BE2C (cell line): ENCODE measurements at regions not wholly inside any gene's neighbourhood (a gene's known extent, or its start where the extent isn't known, plus 50 kb on each side); places are given as distances from the start of the nearest gene placed in this dataset.

Experiments
- DNase-seq: peaks from one replicate; pipeline ENCODE4 v3.0.0-alpha.2; 2020
- H3K27me3 ChIP-seq: fragments of 250-450 bp; sonication (Bioruptor Pico); 2 replicates; pipeline ENCODE4 v1.5.1; 2020; ENCODE audit warnings: mild to moderate bottlenecking
- H3K36me3 ChIP-seq: fragments of 250-450 bp; sonication (Bioruptor Pico); 2 replicates; pipeline ENCODE4 v1.5.1; 2020; ENCODE audit warnings: mild to moderate bottlenecking
- H3K4me1 ChIP-seq: fragments of 250-450 bp; sonication (Bioruptor Pico); 2 replicates; pipeline ENCODE4 v1.5.1; 2020
- H3K4me3 ChIP-seq: 2 replicates; pipeline ENCODE4 v1.5.1; 2011; ENCODE audit warnings: low read depth, low read length
- H3K9me3 ChIP-seq: fragments of 250-450 bp; sonication (Bioruptor Pico); 2 replicates; pipeline ENCODE4 v1.5.1; 2020
- CTCF ChIP-seq: IDR thresholded peaks from 2 replicates; pipeline ENCODE4 v1.5.1; 2012; ENCODE audit warnings: mild to moderate bottlenecking, low read depth, low read length

GRCh38 chr5:118565335-118565971 lies 422.9 kb downstream of the DTWD2 start:
- H3K27me3 ChIP-seq, result no peaks in the 10 kb centered on the region
- no peak for TF ChIP-seq CTCF
- no peak for DNase-seq
- no peaks in the 10 kb centered on the region for H3K36me3 ChIP-seq
- H3K4me3 ChIP-seq, result no peak overlapping the region
- H3K4me1 ChIP-seq, result no peaks in the 10 kb centered on the region
- H3K9me3 ChIP-seq, result no peaks in the 10 kb centered on the region

- Histone ChIP-seq H3K9me3 (no peaks in the 10 kb centered on the region), H3K36me3 (no peaks in the 10 kb centered on the region), H3K4me1 (no peaks in the 10 kb centered on the region), H3K4me3 (no peak overlapping the region), H3K27me3 (no peaks in the 10 kb centered on the region)
- no peak for TF ChIP-seq CTCF
- DNase-seq, result no peak
These were observed 426.4 kb downstream of the DTWD2 start for GRCh38 chr5:118561971-118562370.

- no peaks in the 10 kb centered on the region for H3K4me1 ChIP-seq
- no peak for TF ChIP-seq CTCF
- DNase-seq, result no peak
- H3K36me3 ChIP-seq, result no peaks in the 10 kb centered on the region
- no peaks in the 10 kb centered on the region for H3K9me3 ChIP-seq
- no peaks in the 10 kb centered on the region for H3K27me3 ChIP-seq
- no peak overlapping the region for H3K4me3 ChIP-seq
These were observed 427.1 kb downstream of the DTWD2 start for GRCh38 chr5:118561235-118561634.

- TF ChIP-seq CTCF, result no peak
- DNase-seq, result no peak
- Histone ChIP-seq H3K9me3 (no peaks in the 10 kb centered on the region), H3K4me3 (no peak overlapping the region), H3K36me3 (no peaks in the 10 kb centered on the region), H3K27me3 (no peaks in the 10 kb centered on the region), H3K4me1 (no peaks in the 10 kb centered on the region)
These were observed 429.5 kb downstream of the DTWD2 start for GRCh38 chr5:118558871-118559270.

GRCh38 chr5:118557251-118557661 lies 431.1 kb downstream of the DTWD2 start:
- Histone ChIP-seq H3K4me3 (no peak overlapping the region), H3K9me3 (no peaks in the 10 kb centered on the region), H3K27me3 (no peaks in the 10 kb centered on the region), H3K4me1 (no peaks in the 10 kb centered on the region), H3K36me3 (no peaks in the 10 kb centered on the region)
- TF ChIP-seq CTCF, result no peak
- DNase-seq, result no peak

GRCh38 chr5:118556792-118557191 lies 431.6 kb downstream of the DTWD2 start:
- TF ChIP-seq CTCF, result no peak
- Histone ChIP-seq H3K9me3 (no peaks in the 10 kb centered on the region), H3K27me3 (no peaks in the 10 kb centered on the region), H3K36me3 (no peaks in the 10 kb centered on the region), H3K4me3 (no peak overlapping the region), H3K4me1 (no peaks in the 10 kb centered on the region)
- no peak for DNase-seq
